ENCODE measurements at regions not wholly inside any gene's neighbourhood (a gene's known extent, or its start where the extent isn't known, plus 50 kb on each side); places are given as distances from the start of the nearest gene placed in this dataset.
"Not testable (repeated sequence)": the region's sequence is repeated elsewhere in the genome, so short reads cannot be mapped to it uniquely, and the experiment has no call there.

DNA sequence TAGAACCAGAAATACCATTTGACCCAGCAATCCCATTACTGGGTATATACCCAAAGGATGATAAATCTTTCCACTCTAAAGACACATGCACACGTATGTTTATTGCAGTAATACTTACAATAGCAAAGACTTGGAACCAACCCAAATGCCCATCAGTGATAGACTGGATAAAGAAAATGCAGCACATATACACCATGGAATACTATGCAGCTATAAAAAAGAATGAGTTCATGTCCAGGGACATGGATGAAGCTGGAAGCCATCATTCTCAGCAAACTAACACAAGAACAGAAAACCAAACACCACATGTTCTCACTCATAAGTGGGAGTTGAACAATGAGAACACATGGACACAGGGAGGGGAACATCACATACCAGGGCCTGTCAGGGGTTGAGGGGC lies 137.9 kb downstream of the PXDC1 start:
- H2BK120ac ChIP-seq (ENCODE audit: low read depth, low read length); H4K20me1 ChIP-seq (ENCODE audit: insufficient read depth, low read length); H3K27ac ChIP-seq (ENCODE audit: insufficient read depth, low read length); H3K9me3 ChIP-seq (ENCODE audit: control insufficient read depth, insufficient read depth, low read length); H4K8ac ChIP-seq (ENCODE audit: low read depth in 2 of 2, low read length in 2 of 2); H2BK20ac ChIP-seq (ENCODE audit: low read depth, low read length); ATAC-seq (ENCODE audit: low read depth); dilution Hi-C loops (cut with HindIII; ENCODE audit: low sequenced_read_pairs, unreplicated experiment); H3K4ac ChIP-seq (ENCODE audit: low read depth, low read length); H2AK5ac ChIP-seq (ENCODE audit: low read depth, low read length); intact Hi-C loops (cut with micrococcal nuclease); H4K5ac ChIP-seq (ENCODE audit: low read depth, low read length); H3K9me1 ChIP-seq (ENCODE audit: insufficient read depth, low read length); H3K79me1 ChIP-seq (ENCODE audit: low read depth in 1 of 2, low read length in 2 of 2); H2AFZ ChIP-seq (replicated peaks; ENCODE audit: low read length, poor library complexity); H3K9ac ChIP-seq (ENCODE audit: low read depth, low read length); H3K18ac ChIP-seq (ENCODE audit: low read depth, low read length); H3K36me3 ChIP-seq (ENCODE audit: control insufficient read depth, insufficient read depth, low read length); H4K91ac ChIP-seq (ENCODE audit: insufficient read depth, low read depth, low read length); H3K23ac ChIP-seq (ENCODE audit: low read depth, low read length); H2BK15ac ChIP-seq (ENCODE audit: low read depth, low read length); H2BK5ac ChIP-seq (ENCODE audit: low read depth, low read length, poor library complexity, severe bottlenecking); POLR2A ChIA-PET (ENCODE audit: unreplicated experiment); CTCF ChIA-PET; H3K4me3 ChIP-seq (ENCODE audit: insufficient read depth, low read depth, low read length); in situ Hi-C loops (cut with MboI; ENCODE audit: low sequenced_read_pairs); H3K56ac ChIP-seq (ENCODE audit: extremely low read depth, insufficient read depth, low read length); DNase-seq; H3K14ac ChIP-seq (replicated peaks; ENCODE audit: low read depth, low read length); BruUV-seq (replicated peaks); H2AK9ac ChIP-seq (replicated peaks; ENCODE audit: low read depth, low read length, poor library complexity); H3K4me2 ChIP-seq (ENCODE audit: low read depth, low read length): not testable (repeated sequence)
- H3K27me3 ChIP-seq (ENCODE audit: control insufficient read depth, insufficient read depth, low read length) = peaks cover 39% of the 10 kb centered on the region
- H3K4me1 ChIP-seq (ENCODE audit: control insufficient read depth, insufficient read depth, low read length) = peaks cover 10% of the 10 kb centered on the region
- no CpG with 5 or more reads among the region's 1 CpG for WGBS, 2 experiments (ENCODE audit: extremely low coverage in 2 of 2, insufficient read length in 1 of 2)
